ENCODE measurements at regions not wholly inside any gene's neighbourhood (a gene's known extent, or its start where the extent isn't known, plus 50 kb on each side); places are given as distances from the start of the nearest gene placed in this dataset.

DNA sequence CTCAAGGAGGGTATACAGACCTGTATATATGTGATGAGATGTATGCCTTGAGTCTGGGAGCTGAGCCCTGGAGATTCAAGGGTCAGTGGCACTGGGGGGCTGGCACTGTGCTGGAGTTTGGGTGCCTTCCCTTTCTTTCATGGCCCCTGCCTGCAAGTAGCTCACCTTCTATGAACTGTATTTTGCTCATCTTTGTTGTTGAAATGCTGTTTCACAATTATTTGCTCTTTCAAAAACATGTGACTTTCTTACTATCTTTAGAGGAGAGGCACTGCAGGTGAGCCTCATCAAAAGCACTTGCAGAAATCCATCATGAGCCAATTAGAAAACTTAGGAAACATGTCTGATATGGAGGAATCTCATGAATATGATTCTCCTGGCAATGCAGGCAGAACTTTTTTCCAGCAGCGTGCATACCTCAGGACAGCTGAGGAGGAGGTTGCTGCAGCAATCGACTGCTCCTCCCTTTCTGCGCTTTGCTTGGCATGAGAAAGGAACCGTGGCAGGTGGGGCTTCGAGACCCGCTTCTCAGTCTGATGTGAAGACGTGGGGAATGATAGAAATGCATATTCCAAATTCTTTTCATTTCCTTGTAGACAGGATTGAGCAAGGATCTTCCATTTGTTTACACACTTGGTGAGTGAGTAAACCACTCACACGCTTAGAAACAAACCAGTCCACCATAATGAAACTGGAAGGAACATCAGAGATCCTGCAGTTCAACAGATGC is 178.4 kb upstream of the E2F8 start:
- peaks cover 0 to 17% of the 10 kb centered on the region in 2 experiments; a peak in 2 of 5 replicates for H3K27me3 ChIP-seq (ENCODE audit: control insufficient read depth in 2 of 2, insufficient read depth in 2 of 2, low read length in 2 of 2)
- no peaks in the 10 kb centered on the region for H3K9me1 ChIP-seq (ENCODE audit: control insufficient read depth, insufficient read depth, low read length)
- BruUV-seq (replicated peaks), result no TSS peak
- no peak overlapping the region for H2AFZ ChIP-seq (ENCODE audit: low read depth, low read length)
- in situ Hi-C loops (cut with MboI), result no loop called here
- no peak overlapping the region for H3K27ac ChIP-seq (ENCODE audit: extremely low read depth, low read depth, low read length)
- H3K9me3 ChIP-seq (replicated peaks; ENCODE audit: control insufficient read depth, insufficient read depth, low read depth, low read length), result no peaks in the 10 kb centered on the region
- H3K9ac ChIP-seq (ENCODE audit: insufficient read depth in 1 of 2, low read depth in 2 of 2, low read length in 2 of 2), result no peak overlapping the region
- no peak overlapping the region for H3K4me2 ChIP-seq (ENCODE audit: insufficient read depth, low read length)
- FAIRE-seq, result no peak
- intact Hi-C loops (cut with micrococcal nuclease), result no loop called here
- WGBS (ENCODE audit: insufficient coverage, low coverage, missing lambda C conversion rate), result 0% methylated on average over 8 of the region's 8 CpGs
- no peak for ATAC-seq
- H3K79me2 ChIP-seq (ENCODE audit: control insufficient read depth, insufficient read depth, low read length), result no peaks in the 10 kb centered on the region
- no peak for DNase-seq (ENCODE audit: extremely low read depth in 1 of 4, low spot score in 3 of 4)
- ChIA-PET CTCF (ENCODE audit: low intra/inter-chr PET ratio) (no interaction called here), POLR2A (no interaction called here)
- no peaks in the 10 kb centered on the region for H3K36me3 ChIP-seq (ENCODE audit: control insufficient read depth, insufficient read depth, low read length)
- no peak overlapping the region for H3K4me3 ChIP-seq
- TF ChIP-seq DPF2 (IDR thresholded peaks at IDR 0.05), result no peak
- no peak for TF ChIP-seq CREBBP (IDR thresholded peaks at IDR 0.05; ENCODE audit: low read depth, low read length)
- no peak for TF ChIP-seq RFX1 (IDR thresholded peaks at IDR 0.05)
- TF ChIP-seq, protein P1, sequence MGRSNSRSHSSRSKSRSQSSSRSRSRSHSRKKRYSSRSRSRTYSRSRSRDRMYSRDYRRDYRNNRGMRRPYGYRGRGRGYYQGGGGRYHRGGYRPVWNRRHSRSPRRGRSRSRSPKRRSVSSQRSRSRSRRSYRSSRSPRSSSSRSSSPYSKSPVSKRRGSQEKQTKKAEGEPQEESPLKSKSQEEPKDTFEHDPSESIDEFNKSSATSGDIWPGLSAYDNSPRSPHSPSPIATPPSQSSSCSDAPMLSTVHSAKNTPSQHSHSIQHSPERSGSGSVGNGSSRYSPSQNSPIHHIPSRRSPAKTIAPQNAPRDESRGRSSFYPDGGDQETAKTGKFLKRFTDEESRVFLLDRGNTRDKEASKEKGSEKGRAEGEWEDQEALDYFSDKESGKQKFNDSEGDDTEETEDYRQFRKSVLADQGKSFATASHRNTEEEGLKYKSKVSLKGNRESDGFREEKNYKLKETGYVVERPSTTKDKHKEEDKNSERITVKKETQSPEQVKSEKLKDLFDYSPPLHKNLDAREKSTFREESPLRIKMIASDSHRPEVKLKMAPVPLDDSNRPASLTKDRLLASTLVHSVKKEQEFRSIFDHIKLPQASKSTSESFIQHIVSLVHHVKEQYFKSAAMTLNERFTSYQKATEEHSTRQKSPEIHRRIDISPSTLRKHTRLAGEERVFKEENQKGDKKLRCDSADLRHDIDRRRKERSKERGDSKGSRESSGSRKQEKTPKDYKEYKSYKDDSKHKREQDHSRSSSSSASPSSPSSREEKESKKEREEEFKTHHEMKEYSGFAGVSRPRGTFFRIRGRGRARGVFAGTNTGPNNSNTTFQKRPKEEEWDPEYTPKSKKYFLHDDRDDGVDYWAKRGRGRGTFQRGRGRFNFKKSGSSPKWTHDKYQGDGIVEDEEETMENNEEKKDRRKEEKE (IDR thresholded peaks at IDR 0.05; ENCODE audit: borderline replicate concordance in 1 of 2, control insufficient read depth in 1 of 2, low read depth in 2 of 2, low read length in 1 of 2), result no peak
- TF ChIP-seq, protein P2, sequence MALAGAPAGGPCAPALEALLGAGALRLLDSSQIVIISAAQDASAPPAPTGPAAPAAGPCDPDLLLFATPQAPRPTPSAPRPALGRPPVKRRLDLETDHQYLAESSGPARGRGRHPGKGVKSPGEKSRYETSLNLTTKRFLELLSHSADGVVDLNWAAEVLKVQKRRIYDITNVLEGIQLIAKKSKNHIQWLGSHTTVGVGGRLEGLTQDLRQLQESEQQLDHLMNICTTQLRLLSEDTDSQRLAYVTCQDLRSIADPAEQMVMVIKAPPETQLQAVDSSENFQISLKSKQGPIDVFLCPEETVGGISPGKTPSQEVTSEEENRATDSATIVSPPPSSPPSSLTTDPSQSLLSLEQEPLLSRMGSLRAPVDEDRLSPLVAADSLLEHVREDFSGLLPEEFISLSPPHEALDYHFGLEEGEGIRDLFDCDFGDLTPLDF (CRISPR knock-in tag; IDR thresholded peaks at IDR 0.05), result no peak
- no peak for TF ChIP-seq SMC3 (conservative IDR thresholded peaks at IDR 0.05; ENCODE audit: insufficient read depth, low read depth, low read length)
- TF ChIP-seq, protein P3, sequence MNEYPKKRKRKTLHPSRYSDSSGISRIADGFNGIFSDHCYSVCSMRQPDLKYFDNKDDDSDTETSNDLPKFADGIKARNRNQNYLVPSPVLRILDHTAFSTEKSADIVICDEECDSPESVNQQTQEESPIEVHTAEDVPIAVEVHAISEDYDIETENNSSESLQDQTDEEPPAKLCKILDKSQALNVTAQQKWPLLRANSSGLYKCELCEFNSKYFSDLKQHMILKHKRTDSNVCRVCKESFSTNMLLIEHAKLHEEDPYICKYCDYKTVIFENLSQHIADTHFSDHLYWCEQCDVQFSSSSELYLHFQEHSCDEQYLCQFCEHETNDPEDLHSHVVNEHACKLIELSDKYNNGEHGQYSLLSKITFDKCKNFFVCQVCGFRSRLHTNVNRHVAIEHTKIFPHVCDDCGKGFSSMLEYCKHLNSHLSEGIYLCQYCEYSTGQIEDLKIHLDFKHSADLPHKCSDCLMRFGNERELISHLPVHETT (CRISPR knock-in tag; conservative IDR thresholded peaks at IDR 0.05 in 1 of 2, IDR thresholded peaks at IDR 0.05 in 1 of 2), result no peak
- TF ChIP-seq, protein P4, sequence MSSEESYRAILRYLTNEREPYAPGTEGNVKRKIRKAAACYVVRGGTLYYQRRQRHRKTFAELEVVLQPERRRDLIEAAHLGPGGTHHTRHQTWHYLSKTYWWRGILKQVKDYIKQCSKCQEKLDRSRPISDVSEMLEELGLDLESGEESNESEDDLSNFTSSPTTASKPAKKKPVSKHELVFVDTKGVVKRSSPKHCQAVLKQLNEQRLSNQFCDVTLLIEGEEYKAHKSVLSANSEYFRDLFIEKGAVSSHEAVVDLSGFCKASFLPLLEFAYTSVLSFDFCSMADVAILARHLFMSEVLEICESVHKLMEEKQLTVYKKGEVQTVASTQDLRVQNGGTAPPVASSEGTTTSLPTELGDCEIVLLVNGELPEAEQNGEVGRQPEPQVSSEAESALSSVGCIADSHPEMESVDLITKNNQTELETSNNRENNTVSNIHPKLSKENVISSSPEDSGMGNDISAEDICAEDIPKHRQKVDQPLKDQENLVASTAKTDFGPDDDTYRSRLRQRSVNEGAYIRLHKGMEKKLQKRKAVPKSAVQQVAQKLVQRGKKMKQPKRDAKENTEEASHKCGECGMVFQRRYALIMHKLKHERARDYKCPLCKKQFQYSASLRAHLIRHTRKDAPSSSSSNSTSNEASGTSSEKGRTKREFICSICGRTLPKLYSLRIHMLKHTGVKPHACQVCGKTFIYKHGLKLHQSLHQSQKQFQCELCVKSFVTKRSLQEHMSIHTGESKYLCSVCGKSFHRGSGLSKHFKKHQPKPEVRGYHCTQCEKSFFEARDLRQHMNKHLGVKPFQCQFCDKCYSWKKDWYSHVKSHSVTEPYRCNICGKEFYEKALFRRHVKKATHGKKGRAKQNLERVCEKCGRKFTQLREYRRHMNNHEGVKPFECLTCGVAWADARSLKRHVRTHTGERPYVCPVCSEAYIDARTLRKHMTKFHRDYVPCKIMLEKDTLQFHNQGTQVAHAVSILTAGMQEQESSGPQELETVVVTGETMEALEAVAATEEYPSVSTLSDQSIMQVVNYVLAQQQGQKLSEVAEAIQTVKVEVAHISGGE (CRISPR knock-in tag; IDR thresholded peaks at IDR 0.05), result no peak
- TF ChIP-seq ZNF253 (CRISPR knock-in tag; conservative IDR thresholded peaks at IDR 0.05), result no peak
- no peak for TF ChIP-seq RBM22 (IDR thresholded peaks at IDR 0.05; ENCODE audit: low read depth, low read length, poor library complexity, severe bottlenecking)
- no peaks in the 10 kb centered on the region for H3K4me1 ChIP-seq (replicated peaks in 1 of 2; ENCODE audit: control insufficient read depth in 2 of 2, insufficient read depth in 2 of 2, low read length in 2 of 2)
- no peaks in the 10 kb centered on the region; the same call in 1 of the 2 replicates for H4K20me1 ChIP-seq (replicated peaks; ENCODE audit: control insufficient read depth, insufficient read depth, low read length)
